ENCODE measurements at regions not wholly inside any gene's neighbourhood (a gene's known extent, or its start where the extent isn't known, plus 50 kb on each side); places are given as distances from the start of the nearest gene placed in this dataset.
A peak's percentile ranks its signal among the peaks of the same experiment; 100 is the strongest.

GRCh38 chr5:113823696-113824095 lies 310.2 kb downstream of the YTHDC2 start:
- Mint-ChIP-seq H3K27me3 (ENCODE audit: insufficient read depth, unreplicated experiment) (no peaks in the 10 kb centered on the region), H3K9me3 (ENCODE audit: unreplicated experiment) (no peaks in the 10 kb centered on the region), H3K4me3 (ENCODE audit: unreplicated experiment) (no peak overlapping the region), H3K4me1 (ENCODE audit: low read depth, unreplicated experiment) (no peaks in the 10 kb centered on the region), H3K36me3 (ENCODE audit: insufficient read depth, unreplicated experiment) (no peaks in the 10 kb centered on the region), H3K27ac (ENCODE audit: unreplicated experiment) (no peak overlapping the region)
- no peak overlapping the region for H3K4me3 ChIP-seq (ENCODE audit: low read depth, low read length)
- H3K4me1 ChIP-seq, result no peaks in the 10 kb centered on the region
- intact Hi-C loops (cut with micrococcal nuclease; ENCODE audit: unreplicated experiment), result no loop called here
- POLR2A ChIA-PET, result no interaction called here
- no peak for DNase-seq
- no TSS peak for BruUV-seq (replicated peaks)
- TF ChIP-seq CTCF (IDR thresholded peaks at IDR 0.05; ENCODE audit: insufficient read depth in 1 of 2, low read depth in 1 of 2, low read length in 1 of 2, severe bottlenecking in 1 of 2, unreplicated experiment in 1 of 2), result no peak
- CTCF ChIA-PET, result no interaction called here
- no peaks in the 10 kb centered on the region for H3K9me3 ChIP-seq
- no peaks in the 10 kb centered on the region for H3K27me3 ChIP-seq (replicated peaks; ENCODE audit: control insufficient read depth, insufficient read depth, low read length)
- H3K36me3 ChIP-seq (ENCODE audit: control insufficient read depth, insufficient read depth, low read length), result no peaks in the 10 kb centered on the region

GRCh38 chr5:113824307-113824706 lies 310.8 kb downstream of the YTHDC2 start:
- no peaks in the 10 kb centered on the region for H3K36me3 ChIP-seq (ENCODE audit: control insufficient read depth, insufficient read depth, low read length)
- intact Hi-C loops (cut with micrococcal nuclease; ENCODE audit: unreplicated experiment), result no loop called here
- CTCF ChIA-PET, result no interaction called here
- no peaks in the 10 kb centered on the region for H3K9me3 ChIP-seq
- Mint-ChIP-seq H3K27me3 (ENCODE audit: insufficient read depth, unreplicated experiment) (no peaks in the 10 kb centered on the region), H3K9me3 (ENCODE audit: unreplicated experiment) (no peaks in the 10 kb centered on the region), H3K36me3 (ENCODE audit: insufficient read depth, unreplicated experiment) (no peaks in the 10 kb centered on the region), H3K27ac (ENCODE audit: unreplicated experiment) (no peak overlapping the region), H3K4me1 (ENCODE audit: low read depth, unreplicated experiment) (no peaks in the 10 kb centered on the region), H3K4me3 (ENCODE audit: unreplicated experiment) (no peak overlapping the region)
- no peaks in the 10 kb centered on the region for H3K4me1 ChIP-seq
- H3K27me3 ChIP-seq (replicated peaks; ENCODE audit: control insufficient read depth, insufficient read depth, low read length), result no peaks in the 10 kb centered on the region
- BruUV-seq (replicated peaks), result no TSS peak
- TF ChIP-seq CTCF (IDR thresholded peaks at IDR 0.05; ENCODE audit: insufficient read depth in 1 of 2, low read depth in 1 of 2, low read length in 1 of 2, severe bottlenecking in 1 of 2, unreplicated experiment in 1 of 2), result peak in 1 of 2 experiments; percentile 3
- DNase-seq, result no peak
- POLR2A ChIA-PET, result no interaction called here
- H3K4me3 ChIP-seq (ENCODE audit: low read depth, low read length), result no peak overlapping the region

- intact Hi-C loops (cut with micrococcal nuclease; ENCODE audit: unreplicated experiment), result no loop called here
- DNase-seq, result no peak
- CTCF ChIA-PET, result no interaction called here
Measured at GRCh38 chr5:113825176-113825575, 311.7 kb downstream of the YTHDC2 start.

More at GRCh38 chr5:113825176-113825575, 311.7 kb downstream of the YTHDC2 start:
- no TSS peak for BruUV-seq (replicated peaks)
- POLR2A ChIA-PET, result no interaction called here
- Mint-ChIP-seq H3K36me3 (ENCODE audit: insufficient read depth, unreplicated experiment) (no peaks in the 10 kb centered on the region), H3K4me3 (ENCODE audit: unreplicated experiment) (no peak overlapping the region), H3K4me1 (ENCODE audit: low read depth, unreplicated experiment) (no peaks in the 10 kb centered on the region), H3K27ac (ENCODE audit: unreplicated experiment) (no peak overlapping the region), H3K9me3 (ENCODE audit: unreplicated experiment) (no peaks in the 10 kb centered on the region), H3K27me3 (ENCODE audit: insufficient read depth, unreplicated experiment) (no peaks in the 10 kb centered on the region)
- no peak for TF ChIP-seq CTCF (IDR thresholded peaks at IDR 0.05; ENCODE audit: insufficient read depth in 1 of 2, low read depth in 1 of 2, low read length in 1 of 2, severe bottlenecking in 1 of 2, unreplicated experiment in 1 of 2)
- Histone ChIP-seq H3K36me3 (ENCODE audit: control insufficient read depth, insufficient read depth, low read length) (no peaks in the 10 kb centered on the region), H3K27me3 (replicated peaks; ENCODE audit: control insufficient read depth, insufficient read depth, low read length) (no peaks in the 10 kb centered on the region), H3K9me3 (no peaks in the 10 kb centered on the region), H3K4me1 (no peaks in the 10 kb centered on the region), H3K4me3 (ENCODE audit: low read depth, low read length) (no peak overlapping the region)
